ENCODE measurements at regions not wholly inside any gene's neighbourhood (a gene's known extent, or its start where the extent isn't known, plus 50 kb on each side); places are given as distances from the start of the nearest gene placed in this dataset.

- no peak overlapping the region for H3K4me3 ChIP-seq (ENCODE audit: low read length in 3 of 3)
- H3K27ac ChIP-seq (ENCODE audit: low read depth in 2 of 2, low read length in 2 of 2): no peak overlapping the region
- H3K9ac ChIP-seq (ENCODE audit: low read length in 3 of 3): no peak overlapping the region
- intact Hi-C loops (cut with DNase I): no loop called here
- FAIRE-seq (no peak), DNase-seq (no peak)
- TF ChIP-seq CTCF (IDR thresholded peaks at IDR 0.05; ENCODE audit: borderline replicate concordance, extremely low read depth, insufficient read depth): no peak
- H3K27me3 ChIP-seq (ENCODE audit: control insufficient read depth, insufficient read depth, low read length): no peaks in the 10 kb centered on the region
- no peaks in the 10 kb centered on the region for H3K4me1 ChIP-seq (ENCODE audit: control insufficient read depth in 2 of 3, insufficient read depth in 2 of 3, low read depth in 1 of 3, low read length in 3 of 3)
- H3K36me3 ChIP-seq (ENCODE audit: control insufficient read depth in 2 of 3, insufficient read depth in 3 of 3, low read length in 3 of 3): no peaks in the 10 kb centered on the region
- no peaks in the 10 kb centered on the region for H3K9me3 ChIP-seq (ENCODE audit: control insufficient read depth in 2 of 3, insufficient read depth in 1 of 3, low read length in 3 of 3)
Observed at GRCh38 chr11:115745066-115745465, 240.9 kb upstream of the CADM1 start.

- no peak for TF ChIP-seq CTCF (IDR thresholded peaks at IDR 0.05; ENCODE audit: borderline replicate concordance, extremely low read depth, insufficient read depth)
- H3K9me3 ChIP-seq (ENCODE audit: control insufficient read depth in 2 of 3, insufficient read depth in 1 of 3, low read length in 3 of 3): no peaks in the 10 kb centered on the region
- no peak for DNase-seq
- no peak for FAIRE-seq
- H3K27ac ChIP-seq (ENCODE audit: low read depth in 2 of 2, low read length in 2 of 2): no peak overlapping the region
- no peaks in the 10 kb centered on the region for H3K27me3 ChIP-seq (ENCODE audit: control insufficient read depth, insufficient read depth, low read length)
- H3K9ac ChIP-seq (ENCODE audit: low read length in 3 of 3): no peak overlapping the region
- H3K4me3 ChIP-seq (ENCODE audit: low read length in 3 of 3): no peak overlapping the region
- intact Hi-C loops (cut with DNase I): no loop called here
- no peaks in the 10 kb centered on the region for H3K36me3 ChIP-seq (ENCODE audit: control insufficient read depth in 2 of 3, insufficient read depth in 3 of 3, low read length in 3 of 3)
- H3K4me1 ChIP-seq (ENCODE audit: control insufficient read depth in 2 of 3, insufficient read depth in 2 of 3, low read depth in 1 of 3, low read length in 3 of 3): no peaks in the 10 kb centered on the region
Observed at GRCh38 chr11:115743719-115744118, 239.5 kb upstream of the CADM1 start.

GRCh38 chr11:115741376-115742107 is 237.3 kb upstream of the CADM1 start:
- DNase-seq (no peak), FAIRE-seq (no peak)
- TF ChIP-seq CTCF (IDR thresholded peaks at IDR 0.05; ENCODE audit: borderline replicate concordance, extremely low read depth, insufficient read depth): no peak
- no peak overlapping the region for H3K9ac ChIP-seq (ENCODE audit: low read length in 3 of 3)
- no peaks in the 10 kb centered on the region for H3K9me3 ChIP-seq (ENCODE audit: control insufficient read depth in 2 of 3, insufficient read depth in 1 of 3, low read length in 3 of 3)
- no peaks in the 10 kb centered on the region for H3K36me3 ChIP-seq (ENCODE audit: control insufficient read depth in 2 of 3, insufficient read depth in 3 of 3, low read length in 3 of 3)
- no peak overlapping the region for H3K4me3 ChIP-seq (ENCODE audit: low read length in 3 of 3)
- intact Hi-C loops (cut with DNase I): no loop called here
- H3K27ac ChIP-seq (ENCODE audit: low read depth in 2 of 2, low read length in 2 of 2): no peak overlapping the region
- no peaks in the 10 kb centered on the region for H3K4me1 ChIP-seq (ENCODE audit: control insufficient read depth in 2 of 3, insufficient read depth in 2 of 3, low read depth in 1 of 3, low read length in 3 of 3)
- no peaks in the 10 kb centered on the region for H3K27me3 ChIP-seq (ENCODE audit: control insufficient read depth, insufficient read depth, low read length)

- Histone ChIP-seq H3K9me3 (ENCODE audit: control insufficient read depth in 2 of 3, insufficient read depth in 1 of 3, low read length in 3 of 3) (no peaks in the 10 kb centered on the region), H3K4me1 (ENCODE audit: control insufficient read depth in 2 of 3, insufficient read depth in 2 of 3, low read depth in 1 of 3, low read length in 3 of 3) (no peaks in the 10 kb centered on the region), H3K27me3 (ENCODE audit: control insufficient read depth, insufficient read depth, low read length) (no peaks in the 10 kb centered on the region), H3K27ac (ENCODE audit: low read depth in 2 of 2, low read length in 2 of 2) (no peak overlapping the region), H3K9ac (ENCODE audit: low read length in 3 of 3) (no peak overlapping the region), H3K36me3 (ENCODE audit: control insufficient read depth in 2 of 3, insufficient read depth in 3 of 3, low read length in 3 of 3) (no peaks in the 10 kb centered on the region), H3K4me3 (ENCODE audit: low read length in 3 of 3) (no peak overlapping the region)
- no peak for TF ChIP-seq CTCF (IDR thresholded peaks at IDR 0.05; ENCODE audit: borderline replicate concordance, extremely low read depth, insufficient read depth)
- FAIRE-seq: no peak
- no peak for DNase-seq
- intact Hi-C loops (cut with DNase I): no loop called here
Observed at GRCh38 chr11:115740324-115740723, 236.1 kb upstream of the CADM1 start.
